Activated CD4-positive, alpha-beta T cell treated with anti-CD3 and anti-CD28 coated beads, Interleukin-2, amount 10 ng/mL, durations not matched to agents 7 days and 5 days (primary cell): ENCODE measurements at regions not wholly inside any gene's neighbourhood (a gene's known extent, or its start where the extent isn't known, plus 50 kb on each side); places are given as distances from the start of the nearest gene placed in this dataset.
"Not testable (repeated sequence)": the region's sequence is repeated elsewhere in the genome, so short reads cannot be mapped to it uniquely, and the experiment has no call there.

ENCODE experiments used
- CTCF ChIA-PET: fragments of 350-600 bp; sonication (Branson Sonifier 250); formaldehyde crosslinking; loops from one replicate; lab custom pipeline; 2021; ENCODE audit warnings: antibody characterized with exemption; lab: Charles Lee
- POLR2A ChIA-PET: fragments of 350-600 bp; sonication (Branson Sonifier 250); formaldehyde crosslinking; loops from one replicate; lab custom pipeline; 2021; ENCODE audit warnings: antibody characterized with exemption; lab: Charles Lee
- DNase-seq: peaks from one replicate; pipeline ENCODE4 v3.0.0-alpha.2; 2020
- H3K27ac Mint-ChIP-seq: one replicate; pipeline ENCODE4 v1.8.0; 2021; ENCODE audit warnings: mild to moderate bottlenecking, moderate library complexity, mixed read lengths
- H3K27me3 Mint-ChIP-seq: one replicate; pipeline ENCODE4 v1.8.0; 2021; ENCODE audit warnings: mixed read lengths
- H3K36me3 Mint-ChIP-seq: one replicate; pipeline ENCODE4 v1.8.0; 2021; ENCODE audit warnings: low read depth, mixed read lengths
- H3K4me1 Mint-ChIP-seq: one replicate; pipeline ENCODE4 v1.8.0; 2021; ENCODE audit warnings: mixed read lengths
- H3K4me3 Mint-ChIP-seq: one replicate; pipeline ENCODE4 v1.8.0; 2021; ENCODE audit warnings: mild to moderate bottlenecking, moderate library complexity, mixed read lengths
- H3K9me3 Mint-ChIP-seq: one replicate; pipeline ENCODE4 v1.8.0; 2021; ENCODE audit warnings: mixed read lengths

DNA sequence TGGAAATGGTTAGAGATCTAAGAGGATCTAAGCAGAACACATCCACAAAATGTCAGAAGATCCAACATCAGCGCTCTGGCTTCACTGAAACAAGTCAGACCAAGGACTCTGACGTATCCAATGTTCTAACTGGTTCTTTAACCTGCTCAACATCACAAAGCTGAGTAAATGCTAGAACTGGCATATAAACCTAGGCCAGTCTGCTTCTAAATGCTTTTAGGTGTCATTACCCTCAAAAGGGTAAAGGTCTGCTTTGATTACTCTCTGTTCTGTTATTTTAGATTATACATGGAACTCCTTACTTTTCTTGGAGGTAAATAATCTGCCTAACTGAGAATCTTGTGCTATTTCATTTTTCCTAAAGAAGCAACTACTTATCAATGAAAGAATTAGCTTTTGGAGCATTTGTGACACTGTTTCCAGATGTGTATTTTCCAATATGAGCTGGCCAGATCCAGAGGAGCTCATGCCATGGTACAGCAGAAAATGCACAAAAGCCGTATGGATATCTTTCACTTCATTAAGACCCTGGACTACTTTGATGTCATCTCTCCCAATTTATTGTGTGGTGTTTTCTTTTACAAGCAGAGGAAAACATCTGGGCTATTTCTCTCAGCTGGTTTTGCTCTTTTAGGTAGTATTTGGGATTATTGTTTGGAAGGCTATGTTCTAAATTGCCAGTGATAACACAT is 123.5 kb downstream of the RASGEF1B start:
- ChIA-PET POLR2A (no interaction called here), CTCF (no interaction called here)
- H3K27ac Mint-ChIP-seq = no peak overlapping the region
- H3K4me1 Mint-ChIP-seq = no peaks in the 10 kb centered on the region
- H3K4me3 Mint-ChIP-seq = no peak overlapping the region
- no peak for DNase-seq
- no peaks in the 10 kb centered on the region for H3K9me3 Mint-ChIP-seq
- H3K27me3 Mint-ChIP-seq = no peaks in the 10 kb centered on the region
- no peaks in the 10 kb centered on the region for H3K36me3 Mint-ChIP-seq

DNA sequence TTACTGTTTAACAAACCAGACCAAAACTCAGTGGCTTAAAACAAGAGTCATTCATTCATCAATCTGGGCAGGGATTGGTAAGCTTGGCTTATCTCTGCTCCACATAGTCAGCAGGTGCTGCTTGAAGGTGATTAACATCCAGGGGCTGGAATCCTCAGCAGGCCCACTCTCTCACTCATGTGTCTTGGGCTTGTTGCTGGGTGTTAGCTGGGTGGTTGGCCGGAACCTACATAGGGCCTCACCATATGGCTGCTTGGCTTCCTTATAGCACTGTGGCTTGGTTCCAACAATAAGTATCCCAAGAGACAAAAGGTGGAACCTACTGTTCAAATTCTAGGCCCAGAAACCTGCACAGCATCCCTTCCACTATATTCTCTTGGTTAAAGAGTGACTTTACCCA is 125.0 kb downstream of the RASGEF1B start:
- POLR2A ChIA-PET = no interaction called here
- Mint-ChIP-seq H3K27me3 (no peaks in the 10 kb centered on the region), H3K4me1 (no peaks in the 10 kb centered on the region), H3K9me3 (no peaks in the 10 kb centered on the region), H3K36me3 (no peaks in the 10 kb centered on the region), H3K4me3 (no peak overlapping the region), H3K27ac (no peak overlapping the region)
- DNase-seq = no peak
- CTCF ChIA-PET = no interaction called here

DNA sequence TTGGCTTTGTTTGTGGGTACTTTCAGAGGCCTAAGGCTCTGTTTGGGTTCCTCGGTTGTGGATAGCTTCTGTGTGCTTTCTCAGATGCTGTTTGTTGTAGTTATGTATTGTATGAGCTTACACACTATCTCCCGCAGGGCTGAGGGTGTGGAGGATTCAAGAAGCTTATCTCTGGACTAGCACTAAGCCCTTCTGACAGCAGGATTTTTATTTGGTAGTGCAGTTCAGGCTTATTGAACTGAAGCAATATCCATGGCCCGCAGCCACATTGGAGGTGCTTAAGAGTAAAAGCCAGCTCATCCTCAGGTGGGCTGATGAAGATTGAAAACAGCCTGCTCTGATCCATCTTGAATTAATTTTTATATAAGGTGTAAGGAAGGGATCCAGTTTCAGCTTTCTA is 128.2 kb downstream of the RASGEF1B start:
- Mint-ChIP-seq H3K27me3 (peaks cover 7% of the 10 kb centered on the region), H3K9me3 (no peaks in the 10 kb centered on the region), H3K36me3 (no peaks in the 10 kb centered on the region), H3K27ac (no peak overlapping the region), H3K4me3 (no peak overlapping the region), H3K4me1 (no peaks in the 10 kb centered on the region)
- ChIA-PET CTCF (no interaction called here), POLR2A (no interaction called here)
- no peak for DNase-seq

DNA sequence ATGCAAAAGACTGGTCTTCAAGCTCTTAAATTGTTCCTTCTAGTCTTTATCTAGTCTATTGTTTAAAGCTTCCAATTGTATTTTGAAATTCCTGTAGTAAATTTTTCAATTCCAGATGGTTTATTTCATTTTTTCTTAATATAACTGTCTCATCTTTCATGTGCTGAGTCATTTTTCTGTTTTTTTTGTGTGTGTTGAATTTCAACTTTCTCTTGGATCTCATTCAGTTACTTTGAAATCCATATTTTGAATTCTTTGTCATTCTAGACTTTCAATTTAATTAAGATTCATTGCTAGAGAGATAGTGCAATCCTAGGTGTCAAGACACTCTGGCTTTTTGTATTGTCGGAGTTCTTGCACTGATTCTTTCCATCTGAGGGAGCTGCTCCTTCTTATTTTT is 128.0 kb upstream of the PRKG2 start:
- H3K27ac Mint-ChIP-seq = no peak overlapping the region
- H3K9me3 Mint-ChIP-seq = no peaks in the 10 kb centered on the region
- H3K27me3 Mint-ChIP-seq = peaks cover 7% of the 10 kb centered on the region
- H3K4me1 Mint-ChIP-seq = no peaks in the 10 kb centered on the region
- DNase-seq = no peak
- CTCF ChIA-PET = no interaction called here
- POLR2A ChIA-PET = no interaction called here
- H3K36me3 Mint-ChIP-seq = no peaks in the 10 kb centered on the region
- H3K4me3 Mint-ChIP-seq = no peak overlapping the region

DNA sequence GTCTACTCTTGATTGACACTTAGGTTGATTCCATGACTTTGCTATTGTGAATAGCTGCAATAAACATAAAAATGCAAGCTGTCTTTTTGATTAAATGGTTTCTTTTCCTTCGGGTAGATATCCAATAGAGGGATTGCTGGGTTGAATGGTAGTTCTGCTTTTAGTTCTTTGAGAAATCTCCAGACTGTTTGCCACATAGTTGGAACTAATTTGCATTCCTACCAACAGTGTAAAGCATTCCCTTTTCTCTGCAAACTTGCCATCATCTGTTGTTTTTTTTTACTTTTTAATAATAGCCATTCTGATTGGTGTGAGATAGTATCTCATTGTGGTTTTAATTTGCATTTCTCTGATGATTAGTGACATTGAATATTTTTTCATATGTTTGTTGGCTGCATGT is 122.2 kb upstream of the PRKG2 start:
- Mint-ChIP-seq H3K27ac (no peak overlapping the region), H3K4me3 (no peak overlapping the region), H3K27me3 (peaks cover 7% of the 10 kb centered on the region), H3K4me1 (no peaks in the 10 kb centered on the region), H3K9me3 (no peaks in the 10 kb centered on the region), H3K36me3 (no peaks in the 10 kb centered on the region)
- POLR2A ChIA-PET = no interaction called here
- no peak for DNase-seq
- CTCF ChIA-PET = no interaction called here

DNA sequence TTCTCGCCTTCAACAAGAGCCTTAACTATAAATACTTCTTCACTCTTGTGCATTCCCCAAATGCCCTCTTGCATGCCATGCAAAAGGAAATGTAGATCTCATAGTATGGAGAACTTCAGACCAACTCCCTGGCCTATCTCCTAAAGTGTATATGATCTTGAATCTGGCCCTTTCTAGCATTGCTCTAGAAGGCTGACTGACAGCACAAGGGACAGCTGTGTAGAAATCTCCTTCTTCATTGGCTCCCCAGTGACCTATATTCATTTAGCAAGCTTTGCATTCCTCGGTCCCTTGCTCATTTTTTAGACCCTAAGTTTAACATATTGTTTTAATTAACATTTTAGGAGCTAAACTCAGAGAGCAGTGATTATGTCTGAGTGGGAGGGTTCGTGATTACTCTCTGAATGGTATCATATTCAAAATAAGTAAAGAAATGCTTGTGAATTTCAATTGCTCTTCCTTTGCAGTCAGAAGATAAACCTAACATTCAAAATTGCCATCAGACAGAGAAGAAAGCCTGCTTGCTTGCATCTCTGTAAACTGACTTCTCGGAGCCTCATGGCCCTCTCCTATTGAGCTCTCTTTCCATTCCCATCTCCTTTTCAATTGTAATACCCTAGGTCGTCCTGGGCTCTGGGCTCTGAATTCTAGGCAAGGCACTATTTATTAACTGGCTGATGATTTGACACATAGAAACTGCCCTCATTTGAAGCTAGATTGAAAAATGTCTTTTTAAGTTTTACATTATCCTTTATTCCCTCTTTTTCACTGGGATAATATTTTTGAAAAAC is 120.3 kb upstream of the PRKG2 start:
- ChIA-PET POLR2A (no interaction called here), CTCF (interaction anchor here (1.1 kb wide), 1 partner anchor 14 kb away, joined by 3 read pairs; no protein-coding TSS in a partner anchor)
- H3K36me3 Mint-ChIP-seq = no peaks in the 10 kb centered on the region
- peaks cover 1% of the 10 kb centered on the region for H3K27me3 Mint-ChIP-seq
- no peaks in the 10 kb centered on the region for H3K9me3 Mint-ChIP-seq
- H3K27ac Mint-ChIP-seq = no peak overlapping the region
- no peak overlapping the region for H3K4me3 Mint-ChIP-seq
- no peaks in the 10 kb centered on the region for H3K4me1 Mint-ChIP-seq
- DNase-seq = no peak

DNA sequence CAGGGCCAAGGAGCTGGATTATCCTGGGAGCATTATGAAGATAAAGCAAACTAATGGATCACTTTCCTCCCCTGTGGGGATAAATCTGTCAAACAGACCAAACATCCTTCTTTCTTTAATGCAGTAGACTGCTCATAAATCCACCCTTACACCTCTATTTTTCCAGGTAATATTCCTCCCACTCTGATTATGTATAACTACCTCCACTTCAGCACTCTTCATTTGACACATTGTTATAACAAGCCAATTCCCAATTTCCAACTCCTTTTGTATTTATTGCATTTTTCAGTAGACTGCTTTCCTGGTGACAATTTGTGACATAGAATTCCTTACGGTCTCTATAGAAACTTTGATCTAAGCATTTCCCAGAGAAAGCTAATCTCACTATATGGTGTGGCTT is 115.0 kb upstream of the PRKG2 start:
- Mint-ChIP-seq H3K9me3 (no peaks in the 10 kb centered on the region), H3K4me1 (no peaks in the 10 kb centered on the region), H3K27ac (no peak overlapping the region), H3K4me3 (no peak overlapping the region), H3K27me3 (peaks cover 5% of the 10 kb centered on the region), H3K36me3 (no peaks in the 10 kb centered on the region)
- POLR2A ChIA-PET = no interaction called here
- no peak for DNase-seq
- CTCF ChIA-PET = no interaction called here

DNA sequence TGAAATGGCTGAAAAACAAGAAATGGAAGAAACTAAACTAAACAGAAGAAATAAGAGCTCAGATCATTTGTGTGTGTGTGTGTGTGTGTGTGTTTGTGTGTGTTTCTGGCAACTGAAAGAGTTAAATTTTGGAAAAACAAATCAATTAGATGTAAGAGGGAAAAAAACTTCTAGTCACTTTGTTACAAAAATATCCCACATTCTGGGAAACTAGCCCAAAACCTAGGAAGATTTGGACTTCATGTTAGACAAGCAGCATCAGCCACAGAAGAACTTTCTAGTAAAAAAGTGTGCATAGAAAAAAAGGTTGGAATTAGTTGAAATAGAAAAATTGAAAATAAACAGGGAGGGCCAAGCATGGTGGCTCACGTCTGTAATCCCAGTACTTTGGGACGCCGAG is 111.6 kb upstream of the PRKG2 start:
- H3K4me1 Mint-ChIP-seq = no peaks in the 10 kb centered on the region
- no peaks in the 10 kb centered on the region for H3K9me3 Mint-ChIP-seq
- ChIA-PET POLR2A (no interaction called here), CTCF (no interaction called here)
- H3K27me3 Mint-ChIP-seq = peaks cover 12% of the 10 kb centered on the region
- H3K4me3 Mint-ChIP-seq = no peak overlapping the region
- H3K36me3 Mint-ChIP-seq = no peaks in the 10 kb centered on the region
- no peak for DNase-seq
- no peak overlapping the region for H3K27ac Mint-ChIP-seq

DNA sequence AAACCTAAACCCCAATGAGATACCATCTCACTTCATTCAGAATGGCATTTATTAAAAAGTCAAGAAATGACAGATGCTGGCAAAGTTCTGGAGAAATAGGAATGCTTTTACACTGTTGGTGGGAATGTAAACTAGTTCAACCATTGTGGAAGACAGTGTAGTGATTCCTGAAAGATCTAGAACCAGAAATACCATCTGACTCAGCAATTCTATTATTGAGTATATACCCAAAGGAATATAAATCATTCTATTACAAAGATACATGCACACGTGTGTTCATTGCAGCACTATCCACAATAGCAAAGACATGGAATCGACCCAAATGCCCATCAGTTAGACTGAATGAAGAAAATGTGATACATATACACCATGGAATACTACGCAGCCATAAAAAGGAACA is 109.6 kb upstream of the PRKG2 start:
- H3K27ac Mint-ChIP-seq, POLR2A ChIA-PET, H3K4me3 Mint-ChIP-seq, DNase-seq, H3K36me3 Mint-ChIP-seq, H3K9me3 Mint-ChIP-seq, CTCF ChIA-PET, H3K4me1 Mint-ChIP-seq: not testable (repeated sequence)
- peaks cover 12% of the 10 kb centered on the region for H3K27me3 Mint-ChIP-seq

DNA sequence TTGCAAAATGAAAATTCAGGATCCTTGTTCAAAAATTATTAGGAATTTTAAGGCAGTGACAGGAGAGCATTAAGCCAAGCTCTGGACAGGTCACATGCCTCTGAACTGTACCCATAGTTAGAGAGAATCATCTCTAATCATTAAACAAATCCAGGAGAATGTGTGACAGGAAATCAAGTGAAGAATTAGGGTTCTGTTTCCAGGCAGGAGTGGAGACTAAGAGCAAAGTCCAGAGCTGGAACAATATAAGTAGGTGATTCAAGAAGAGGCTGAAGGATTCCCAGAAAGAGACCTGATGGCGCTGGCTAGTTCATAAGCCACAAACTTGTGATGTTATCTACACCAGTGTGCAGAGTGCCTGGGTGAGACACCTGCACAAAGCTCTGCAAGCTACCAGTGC is 104.6 kb upstream of the PRKG2 start:
- no peak for DNase-seq
- Mint-ChIP-seq H3K4me1 (no peaks in the 10 kb centered on the region), H3K27me3 (peaks cover 8% of the 10 kb centered on the region), H3K4me3 (no peak overlapping the region), H3K9me3 (no peaks in the 10 kb centered on the region), H3K27ac (no peak overlapping the region), H3K36me3 (no peaks in the 10 kb centered on the region)
- POLR2A ChIA-PET = no interaction called here
- CTCF ChIA-PET = no interaction called here

DNA sequence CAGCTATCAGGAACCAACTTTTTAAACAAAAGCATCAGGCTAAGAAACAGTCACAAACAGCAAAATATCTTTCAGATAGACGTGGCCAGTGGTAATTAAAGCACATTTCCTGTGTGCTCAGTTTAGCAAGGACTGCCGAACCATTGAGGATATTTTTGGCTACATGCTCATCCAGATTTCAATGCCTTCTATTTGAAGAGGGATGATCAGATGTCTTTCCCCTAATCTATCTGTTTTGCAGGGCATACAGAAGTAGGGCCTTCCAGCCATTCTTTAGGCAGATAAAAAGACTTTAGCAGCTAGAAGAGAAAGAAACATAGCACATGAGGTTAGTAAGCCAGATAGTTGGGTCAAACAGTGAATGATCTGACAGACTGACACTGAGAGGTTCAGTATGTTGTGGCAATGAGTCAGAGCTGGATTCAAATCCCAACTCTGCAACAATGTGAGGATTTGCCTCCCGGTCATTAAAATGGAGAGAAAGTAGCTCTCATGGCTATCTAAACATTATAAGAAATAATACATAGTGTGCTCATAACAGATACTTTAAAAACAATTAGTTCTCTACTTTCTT is 100.0 kb upstream of the PRKG2 start:
- Mint-ChIP-seq H3K4me1 (no peaks in the 10 kb centered on the region), H3K27ac (no peak overlapping the region), H3K9me3 (no peaks in the 10 kb centered on the region), H3K36me3 (no peaks in the 10 kb centered on the region), H3K4me3 (no peak overlapping the region), H3K27me3 (peaks cover 2% of the 10 kb centered on the region)
- ChIA-PET CTCF (no interaction called here), POLR2A (no interaction called here)
- no peak for DNase-seq

DNA sequence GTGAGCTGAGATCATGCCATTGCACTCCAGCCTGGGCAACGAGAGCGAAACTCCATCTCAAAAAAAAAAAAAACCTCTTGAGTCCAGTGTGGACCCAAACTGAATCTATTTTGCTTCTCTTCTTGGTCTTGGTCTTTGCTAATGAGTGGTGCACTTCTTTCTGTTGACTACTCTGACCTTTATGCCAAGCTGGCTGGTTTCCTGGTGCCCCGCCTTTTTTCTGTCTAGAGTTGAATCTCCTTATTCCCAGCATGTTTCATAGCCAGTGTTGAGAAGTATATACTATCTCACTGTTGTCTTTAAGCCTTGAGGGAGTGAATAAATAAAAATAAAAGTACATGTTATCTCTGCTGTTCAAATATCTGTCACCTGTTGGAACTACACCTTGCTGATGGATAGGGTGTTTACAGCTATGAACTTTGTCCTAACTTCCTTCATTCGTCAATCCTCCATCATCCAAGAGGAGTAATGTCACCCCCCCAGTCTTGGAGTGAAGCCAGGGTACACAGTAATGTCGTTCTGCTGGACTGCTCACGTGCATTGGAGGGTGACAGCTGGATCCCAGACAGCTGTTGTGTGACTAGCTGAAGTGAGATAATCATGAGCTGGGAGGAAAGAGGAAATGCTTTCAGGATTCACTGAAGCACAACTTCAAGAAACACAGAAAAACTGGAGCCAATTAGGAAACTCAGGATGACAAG is 99.3 kb upstream of the PRKG2 start:
- Mint-ChIP-seq H3K9me3 (no peaks in the 10 kb centered on the region), H3K27me3 (peaks cover 2% of the 10 kb centered on the region), H3K4me1 (no peaks in the 10 kb centered on the region), H3K36me3 (no peaks in the 10 kb centered on the region), H3K4me3 (no peak overlapping the region), H3K27ac (no peak overlapping the region)
- ChIA-PET POLR2A (no interaction called here), CTCF (no interaction called here)
- no peak for DNase-seq

DNA sequence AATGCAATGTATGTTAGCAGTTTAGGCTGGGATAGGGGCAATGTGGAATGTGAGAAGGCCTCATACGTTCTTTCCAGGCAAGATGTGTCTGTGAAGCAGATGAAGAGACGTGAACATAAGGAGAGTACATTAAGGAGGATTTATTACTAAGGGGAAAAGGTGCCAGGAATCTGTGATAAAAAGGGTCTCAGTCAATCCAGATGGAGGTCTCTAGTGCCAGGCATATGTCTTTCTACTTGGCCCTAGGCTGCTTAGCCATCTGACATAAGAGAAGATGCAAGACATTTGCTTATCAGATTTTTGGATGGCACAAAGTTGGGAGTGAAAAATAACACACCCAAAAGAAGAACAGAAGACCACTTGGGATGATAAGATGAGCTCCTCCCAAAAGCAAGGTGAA is 93.0 kb upstream of the PRKG2 start:
- CTCF ChIA-PET = no interaction called here
- DNase-seq = no peak
- POLR2A ChIA-PET = no interaction called here
- Mint-ChIP-seq H3K4me3 (no peak overlapping the region), H3K36me3 (no peaks in the 10 kb centered on the region), H3K27me3 (peaks cover 8% of the 10 kb centered on the region), H3K4me1 (no peaks in the 10 kb centered on the region), H3K9me3 (no peaks in the 10 kb centered on the region), H3K27ac (no peak overlapping the region)
